ENCODE measurements at regions not wholly inside any gene's neighbourhood (a gene's known extent, or its start where the extent isn't known, plus 50 kb on each side); places are given as distances from the start of the nearest gene placed in this dataset.

DNA sequence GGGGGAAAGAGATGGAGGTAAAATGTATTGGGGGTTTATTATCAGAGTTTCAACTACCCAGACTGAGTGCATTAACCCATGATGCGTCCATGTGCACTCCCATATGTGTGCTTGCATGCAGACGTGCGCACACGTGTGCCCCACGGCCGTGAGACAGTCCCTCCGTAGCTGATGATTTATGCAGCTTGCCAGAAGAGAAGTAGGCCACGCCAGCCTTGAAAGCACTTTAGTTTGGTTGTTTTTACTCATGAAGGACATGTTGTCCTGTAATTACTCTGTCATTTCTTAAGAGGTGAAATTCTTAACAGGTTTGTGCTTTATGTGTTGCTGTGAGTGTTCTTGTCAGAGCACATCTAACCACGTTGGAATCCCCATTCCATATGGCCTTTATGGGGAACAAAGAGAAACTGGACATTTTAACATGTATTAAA is 467.8 kb downstream of the LMO4 start:
- H2AFZ ChIP-seq (ENCODE audit: control insufficient read depth, low read depth, low read length): no peak overlapping the region
- SMC1A ChIA-PET (ENCODE audit: uncharacterized antibody, unreplicated experiment): interaction anchor here (0.6 kb wide), 1 partner anchor 925 kb away, joined by 4 read pairs; no protein-coding TSS in a partner anchor
- H3K27ac ChIP-seq (ENCODE audit: control insufficient read depth, insufficient read depth): no peak overlapping the region
- TF ChIP-seq ASH2L (IDR thresholded peaks at IDR 0.05; ENCODE audit: borderline replicate concordance, low read depth): no peak
- TF ChIP-seq PML (IDR thresholded peaks at IDR 0.05; ENCODE audit: low read length): no peak
- TF ChIP-seq MYC (IDR thresholded peaks at IDR 0.05; ENCODE audit: insufficient read depth, insufficient read length, insufficient replicate concordance, low read length, severe bottlenecking): no peak
- TF ChIP-seq IRF5 (IDR thresholded peaks at IDR 0.05; ENCODE audit: borderline replicate concordance): no peak
- no peak for TF ChIP-seq BMI1 (IDR thresholded peaks at IDR 0.05; ENCODE audit: borderline replicate concordance)
- TF ChIP-seq, protein P1, sequence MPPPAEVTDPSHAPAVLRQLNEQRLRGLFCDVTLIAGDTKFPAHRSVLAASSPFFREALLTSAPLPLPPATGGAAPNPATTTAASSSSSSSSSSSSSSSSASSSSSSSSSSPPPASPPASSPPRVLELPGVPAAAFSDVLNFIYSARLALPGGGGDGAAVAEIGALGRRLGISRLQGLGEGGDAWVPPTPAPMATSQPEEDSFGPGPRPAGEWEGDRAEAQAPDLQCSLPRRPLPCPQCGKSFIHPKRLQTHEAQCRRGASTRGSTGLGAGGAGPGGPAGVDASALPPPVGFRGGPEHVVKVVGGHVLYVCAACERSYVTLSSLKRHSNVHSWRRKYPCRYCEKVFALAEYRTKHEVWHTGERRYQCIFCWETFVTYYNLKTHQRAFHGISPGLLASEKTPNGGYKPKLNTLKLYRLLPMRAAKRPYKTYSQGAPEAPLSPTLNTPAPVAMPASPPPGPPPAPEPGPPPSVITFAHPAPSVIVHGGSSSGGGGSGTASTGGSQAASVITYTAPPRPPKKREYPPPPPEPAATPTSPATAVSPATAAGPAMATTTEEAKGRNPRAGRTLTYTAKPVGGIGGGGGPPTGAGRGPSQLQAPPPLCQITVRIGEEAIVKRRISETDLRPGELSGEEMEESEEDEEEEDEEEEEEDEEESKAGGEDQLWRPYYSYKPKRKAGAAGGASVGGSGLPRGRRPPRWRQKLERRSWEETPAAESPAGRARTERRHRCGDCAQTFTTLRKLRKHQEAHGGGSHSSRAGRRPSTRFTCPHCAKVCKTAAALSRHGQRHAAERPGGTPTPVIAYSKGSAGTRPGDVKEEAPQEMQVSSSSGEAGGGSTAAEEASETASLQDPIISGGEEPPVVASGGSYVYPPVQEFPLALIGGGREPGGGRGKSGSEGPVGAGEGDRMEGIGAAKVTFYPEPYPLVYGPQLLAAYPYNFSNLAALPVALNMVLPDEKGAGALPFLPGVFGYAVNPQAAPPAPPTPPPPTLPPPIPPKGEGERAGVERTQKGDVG (CRISPR knock-in tag; IDR thresholded peaks at IDR 0.05): no peak
- TF ChIP-seq, protein P2, sequence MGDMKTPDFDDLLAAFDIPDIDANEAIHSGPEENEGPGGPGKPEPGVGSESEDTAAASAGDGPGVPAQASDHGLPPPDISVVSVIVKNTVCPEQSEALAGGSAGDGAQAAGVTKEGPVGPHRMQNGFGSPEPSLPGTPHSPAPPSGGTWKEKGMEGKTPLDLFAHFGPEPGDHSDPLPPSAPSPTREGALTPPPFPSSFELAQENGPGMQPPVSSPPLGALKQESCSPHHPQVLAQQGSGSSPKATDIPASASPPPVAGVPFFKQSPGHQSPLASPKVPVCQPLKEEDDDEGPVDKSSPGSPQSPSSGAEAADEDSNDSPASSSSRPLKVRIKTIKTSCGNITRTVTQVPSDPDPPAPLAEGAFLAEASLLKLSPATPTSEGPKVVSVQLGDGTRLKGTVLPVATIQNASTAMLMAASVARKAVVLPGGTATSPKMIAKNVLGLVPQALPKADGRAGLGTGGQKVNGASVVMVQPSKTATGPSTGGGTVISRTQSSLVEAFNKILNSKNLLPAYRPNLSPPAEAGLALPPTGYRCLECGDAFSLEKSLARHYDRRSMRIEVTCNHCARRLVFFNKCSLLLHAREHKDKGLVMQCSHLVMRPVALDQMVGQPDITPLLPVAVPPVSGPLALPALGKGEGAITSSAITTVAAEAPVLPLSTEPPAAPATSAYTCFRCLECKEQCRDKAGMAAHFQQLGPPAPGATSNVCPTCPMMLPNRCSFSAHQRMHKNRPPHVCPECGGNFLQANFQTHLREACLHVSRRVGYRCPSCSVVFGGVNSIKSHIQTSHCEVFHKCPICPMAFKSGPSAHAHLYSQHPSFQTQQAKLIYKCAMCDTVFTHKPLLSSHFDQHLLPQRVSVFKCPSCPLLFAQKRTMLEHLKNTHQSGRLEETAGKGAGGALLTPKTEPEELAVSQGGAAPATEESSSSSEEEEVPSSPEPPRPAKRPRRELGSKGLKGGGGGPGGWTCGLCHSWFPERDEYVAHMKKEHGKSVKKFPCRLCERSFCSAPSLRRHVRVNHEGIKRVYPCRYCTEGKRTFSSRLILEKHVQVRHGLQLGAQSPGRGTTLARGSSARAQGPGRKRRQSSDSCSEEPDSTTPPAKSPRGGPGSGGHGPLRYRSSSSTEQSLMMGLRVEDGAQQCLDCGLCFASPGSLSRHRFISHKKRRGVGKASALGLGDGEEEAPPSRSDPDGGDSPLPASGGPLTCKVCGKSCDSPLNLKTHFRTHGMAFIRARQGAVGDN (IDR thresholded peaks at IDR 0.05): no peak
- TF ChIP-seq EGR1 (IDR thresholded peaks at IDR 0.05; ENCODE audit: borderline replicate concordance in 1 of 2, low read depth in 2 of 2, low read length in 2 of 2): no peak
- TF ChIP-seq BCLAF1 (IDR thresholded peaks at IDR 0.05): no peak
- TF ChIP-seq POLR2AphosphoS5 (IDR thresholded peaks at IDR 0.05; ENCODE audit: low read length): no peak
- TF ChIP-seq HDAC6 (IDR thresholded peaks at IDR 0.05; ENCODE audit: unreplicated experiment): no peak
- TF ChIP-seq SREBF1 (IDR thresholded peaks at IDR 0.05; ENCODE audit: low read length): no peak
- no peak for TF ChIP-seq BCL11A (IDR thresholded peaks at IDR 0.05; ENCODE audit: low read depth, low read length)
- H4K20me1 ChIP-seq (ENCODE audit: control insufficient read depth, insufficient read depth): no peaks in the 10 kb centered on the region
- WGBS (ENCODE audit: insufficient coverage, insufficient replicate concordance, low lambda C conversion rate, missing lambda C conversion rate): 27% methylated on average over 9 of the region's 9 CpGs
- in situ Hi-C loops (cut with MboI): no loop called here
- H3K9me3 ChIP-seq (replicated peaks; ENCODE audit: control insufficient read depth, insufficient read depth, low read length): no peaks in the 10 kb centered on the region
- no TSS peak for BruUV-seq (replicated peaks)
- H3K9ac ChIP-seq (ENCODE audit: control insufficient read depth, insufficient read depth, low read length): no peak overlapping the region
- H3K36me3 ChIP-seq (ENCODE audit: control insufficient read depth in 2 of 2, insufficient read depth in 2 of 2, low read length in 1 of 2): no peaks in the 10 kb centered on the region
- no peak for FAIRE-seq
- CTCF ChIA-PET: no interaction called here
- ATAC-seq: no peak
- H3K4me1 ChIP-seq (ENCODE audit: control insufficient read depth, insufficient read depth, low read length): no peaks in the 10 kb centered on the region
- H3K27me3 ChIP-seq (replicated peaks in 1 of 2; ENCODE audit: control insufficient read depth in 2 of 2, insufficient read depth in 2 of 2, low read length in 1 of 2): peaks cover 0 to 2% of the 10 kb centered on the region in 2 experiments; a peak in 1 of 4 replicates
- H3K79me2 ChIP-seq (ENCODE audit: control insufficient read depth, insufficient read depth, low read length): no peaks in the 10 kb centered on the region
- H3K4me3 ChIP-seq: no peak overlapping the region
- H3K4me2 ChIP-seq (ENCODE audit: control insufficient read depth, insufficient read depth): no peak overlapping the region
- DNase-seq (ENCODE audit: low read depth, low spot score): no peak
- POLR2A ChIA-PET: no interaction called here
- RAD21 ChIA-PET (ENCODE audit: unreplicated experiment): no interaction called here
- intact Hi-C loops (cut with micrococcal nuclease; ENCODE audit: unreplicated experiment): no loop called here

All from GM12878 (cell line).